ENCODE measurements at regions not wholly inside any gene's neighbourhood (a gene's known extent, or its start where the extent isn't known, plus 50 kb on each side); places are given as distances from the start of the nearest gene placed in this dataset.

DNA sequence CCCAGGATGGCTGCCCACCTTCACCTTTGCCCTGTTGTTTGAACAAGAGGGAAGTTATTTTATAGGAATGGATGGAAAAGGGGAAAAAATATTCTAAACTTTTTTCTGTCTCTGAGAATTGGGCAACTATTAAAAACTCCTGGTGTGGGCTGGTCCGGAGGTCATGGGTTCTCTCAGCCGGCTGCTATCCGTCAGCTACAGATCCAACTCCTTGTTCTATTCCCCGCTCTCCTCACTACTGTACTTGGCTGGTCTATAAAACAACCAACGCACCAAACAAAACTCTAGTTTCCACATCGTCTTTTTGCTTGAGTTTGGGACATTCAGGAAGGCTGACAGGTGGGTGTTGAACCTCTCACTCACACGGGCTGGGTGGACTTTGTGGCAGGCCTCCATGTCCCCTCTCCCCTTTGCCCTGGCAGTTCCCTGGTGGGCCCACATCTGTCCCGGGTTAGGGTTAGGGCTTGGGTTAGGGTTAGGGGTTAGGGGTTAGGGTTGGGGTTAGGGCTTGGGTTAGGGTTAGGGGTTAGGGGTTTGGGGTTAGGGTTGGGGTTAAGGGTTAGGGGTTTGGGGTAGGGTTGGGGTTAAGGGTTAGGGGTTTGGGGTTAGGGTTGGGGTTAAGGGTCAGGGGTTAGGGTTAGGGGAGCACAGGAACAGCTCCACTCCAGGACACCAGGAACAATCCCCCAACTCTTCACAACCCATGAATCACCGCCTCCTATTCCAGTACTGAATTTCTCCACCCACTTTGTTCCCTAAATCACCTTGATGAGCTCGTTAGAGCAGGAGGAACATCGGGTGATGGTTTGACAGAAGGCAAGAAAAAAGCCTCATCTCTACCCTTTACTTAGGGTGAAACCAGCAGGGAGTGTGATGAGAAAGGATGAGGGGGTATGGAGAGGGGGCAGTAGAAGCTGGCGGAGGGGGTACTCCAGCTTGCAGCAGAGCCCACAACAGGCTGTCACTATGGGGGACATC lies 302.1 kb upstream of the IRX4 start:
- DNase-seq (ENCODE audit: low spot score in 2 of 2) (no peak), ATAC-seq (ENCODE audit: low read depth) (no peak)
- H3K27ac Mint-ChIP-seq, result no peak overlapping the region
- H3K9me3 Mint-ChIP-seq, result no peaks in the 10 kb centered on the region
- no peaks in the 10 kb centered on the region for H3K27me3 Mint-ChIP-seq
- no peaks in the 10 kb centered on the region for H3K4me1 Mint-ChIP-seq
- no peaks in the 10 kb centered on the region for H3K36me3 Mint-ChIP-seq
- H3K4me3 Mint-ChIP-seq, result no peak overlapping the region

GRCh38 chr5:2184026-2184366 lies 301.3 kb upstream of the IRX4 start:
- no peak for ATAC-seq (ENCODE audit: low read depth)
- H3K27ac Mint-ChIP-seq, result no peak overlapping the region
- no peaks in the 10 kb centered on the region for H3K9me3 Mint-ChIP-seq
- H3K36me3 Mint-ChIP-seq, result no peaks in the 10 kb centered on the region
- no peaks in the 10 kb centered on the region for H3K27me3 Mint-ChIP-seq
- H3K4me1 Mint-ChIP-seq, result no peaks in the 10 kb centered on the region
- no peak overlapping the region for H3K4me3 Mint-ChIP-seq
- DNase-seq (ENCODE audit: low spot score in 2 of 2), result no peak

DNA sequence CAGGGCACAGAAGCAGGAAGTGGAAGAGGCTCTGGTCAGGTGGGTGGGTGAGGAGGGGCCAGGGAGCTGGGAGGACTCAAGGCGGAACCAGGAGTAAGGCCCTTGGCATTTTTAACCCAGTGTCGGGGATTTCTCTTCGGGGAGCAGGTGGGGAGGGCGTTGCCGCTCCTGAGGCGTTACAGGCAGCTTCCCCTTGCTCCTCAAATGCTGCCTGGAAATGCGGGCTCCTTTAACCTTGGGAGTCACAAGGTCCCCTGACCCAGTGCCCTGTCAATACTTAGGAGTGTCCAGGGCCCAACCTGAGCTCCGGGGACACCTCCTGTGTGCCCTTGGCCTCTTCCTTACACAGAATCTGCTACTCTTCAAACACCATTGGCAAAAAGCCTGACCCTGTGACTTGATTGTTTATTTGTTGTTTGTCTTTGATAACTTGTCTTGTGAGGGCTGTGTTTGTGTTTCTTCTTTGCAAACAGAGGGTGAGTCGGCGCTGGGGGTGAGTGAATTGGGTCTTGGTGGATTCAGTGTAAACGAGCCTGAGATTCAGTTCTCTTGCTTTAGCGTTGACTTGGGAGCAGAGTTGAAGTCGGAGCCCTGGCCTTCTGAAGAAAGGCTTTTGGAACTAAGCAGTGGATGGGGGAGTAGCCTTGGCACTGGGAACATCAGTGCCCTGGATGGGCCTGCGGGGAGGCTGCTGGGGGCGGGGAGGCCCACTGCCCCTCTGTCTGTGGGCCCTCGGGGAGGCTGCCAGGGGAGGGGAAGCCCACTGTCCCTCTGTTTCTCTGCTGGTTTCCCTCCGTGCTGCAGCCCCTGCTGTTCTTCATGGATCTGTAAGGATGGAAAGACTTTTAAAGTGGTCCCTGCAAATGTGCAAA lies 300.7 kb upstream of the IRX4 start:
- Mint-ChIP-seq H3K27me3 (no peaks in the 10 kb centered on the region), H3K4me3 (no peak overlapping the region), H3K4me1 (no peaks in the 10 kb centered on the region), H3K9me3 (no peaks in the 10 kb centered on the region), H3K27ac (no peak overlapping the region), H3K36me3 (no peaks in the 10 kb centered on the region)
- no peak for DNase-seq (ENCODE audit: low spot score in 2 of 2)
- no peak for ATAC-seq (ENCODE audit: low read depth)

DNA sequence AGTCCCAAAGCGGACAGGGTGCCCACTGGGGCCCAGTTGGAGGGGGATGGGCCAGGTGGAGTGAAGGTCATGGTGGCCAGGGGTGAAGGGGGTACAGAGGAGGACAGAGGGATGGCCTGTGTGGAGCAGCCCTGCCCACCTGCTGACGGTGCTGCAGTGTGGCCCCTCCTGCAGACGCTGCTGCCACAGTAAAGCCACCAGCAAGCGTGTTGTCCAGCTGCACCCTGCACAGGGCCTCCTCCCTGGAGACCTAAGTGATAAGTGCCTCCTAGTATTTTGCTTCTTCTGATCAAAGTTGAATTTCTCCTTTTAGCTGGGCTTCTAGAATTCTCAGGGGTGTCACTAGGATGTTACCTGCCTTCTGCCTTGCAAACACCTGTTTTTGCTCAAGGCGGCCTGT lies 299.3 kb upstream of the IRX4 start:
- Mint-ChIP-seq H3K4me3 (no peak overlapping the region), H3K4me1 (no peaks in the 10 kb centered on the region), H3K27ac (no peak overlapping the region), H3K36me3 (no peaks in the 10 kb centered on the region), H3K27me3 (no peaks in the 10 kb centered on the region), H3K9me3 (no peaks in the 10 kb centered on the region)
- no peak for ATAC-seq (ENCODE audit: low read depth)
- DNase-seq (ENCODE audit: low spot score in 2 of 2), result no peak

DNA sequence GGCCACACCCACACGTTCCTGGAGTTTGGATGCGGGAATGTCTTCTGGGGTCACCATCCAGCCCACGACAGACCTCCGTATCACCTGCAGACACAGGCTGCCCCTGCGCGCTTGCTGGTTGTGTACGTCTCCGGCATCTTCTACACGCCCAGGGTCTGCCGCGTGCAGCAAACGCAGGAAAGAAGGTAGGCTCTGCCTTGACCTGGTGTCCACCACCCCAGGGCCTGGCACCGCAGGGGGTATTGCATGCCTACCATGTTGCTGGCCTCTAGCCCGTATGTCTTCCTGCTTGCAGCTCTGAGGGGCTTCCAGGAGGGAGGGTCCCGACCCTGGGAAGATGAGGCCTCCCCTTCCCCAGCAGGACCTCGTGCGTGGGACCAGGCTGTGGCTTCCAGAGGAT lies 298.8 kb upstream of the IRX4 start:
- DNase-seq (ENCODE audit: low spot score in 2 of 2) (no peak), ATAC-seq (ENCODE audit: low read depth) (no peak)
- Mint-ChIP-seq H3K36me3 (no peaks in the 10 kb centered on the region), H3K27ac (no peak overlapping the region), H3K9me3 (no peaks in the 10 kb centered on the region), H3K4me1 (no peaks in the 10 kb centered on the region), H3K27me3 (no peaks in the 10 kb centered on the region), H3K4me3 (no peak overlapping the region)

GRCh38 chr5:2181149-2181548 lies 298.4 kb upstream of the IRX4 start:
- H3K4me1 Mint-ChIP-seq, result no peaks in the 10 kb centered on the region
- H3K9me3 Mint-ChIP-seq, result no peaks in the 10 kb centered on the region
- no peak for DNase-seq (ENCODE audit: low spot score in 2 of 2)
- no peak overlapping the region for H3K27ac Mint-ChIP-seq
- H3K27me3 Mint-ChIP-seq, result no peaks in the 10 kb centered on the region
- no peaks in the 10 kb centered on the region for H3K36me3 Mint-ChIP-seq
- H3K4me3 Mint-ChIP-seq, result no peak overlapping the region
- no peak for ATAC-seq (ENCODE audit: low read depth)

- H3K36me3 Mint-ChIP-seq, result no peaks in the 10 kb centered on the region
- H3K9me3 Mint-ChIP-seq, result no peaks in the 10 kb centered on the region
Observed at GRCh38 chr5:2180456-2180855, 297.7 kb upstream of the IRX4 start.

DNA sequence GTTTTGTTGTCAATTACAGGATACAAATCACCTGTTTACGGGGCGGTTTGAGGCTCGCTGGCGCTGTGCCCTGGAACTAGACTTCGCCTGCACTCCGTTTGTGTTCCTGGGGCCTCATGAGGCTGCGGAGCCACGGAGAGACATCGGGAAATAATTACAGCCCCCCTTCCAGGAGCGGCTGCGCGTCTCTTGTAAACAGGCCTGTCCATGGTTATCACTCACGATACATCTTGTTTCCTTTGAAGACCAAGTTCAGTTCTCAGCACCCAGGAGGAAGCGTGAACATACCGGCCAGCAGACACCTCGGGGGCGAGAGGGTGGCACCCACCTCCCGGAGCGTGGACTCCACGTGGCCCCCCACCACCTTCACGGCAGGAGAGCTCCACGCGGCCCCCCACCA lies 297.1 kb upstream of the IRX4 start:
- DNase-seq (ENCODE audit: low spot score in 2 of 2) (no peak), ATAC-seq (ENCODE audit: low read depth) (no peak)
- Mint-ChIP-seq H3K4me1 (no peaks in the 10 kb centered on the region), H3K27ac (no peak overlapping the region), H3K36me3 (no peaks in the 10 kb centered on the region), H3K4me3 (no peak overlapping the region), H3K9me3 (no peaks in the 10 kb centered on the region), H3K27me3 (no peaks in the 10 kb centered on the region)

More at GRCh38 chr5:2180456-2180855, 297.7 kb upstream of the IRX4 start:
- H3K27ac Mint-ChIP-seq, result no peak overlapping the region
- no peaks in the 10 kb centered on the region for H3K27me3 Mint-ChIP-seq
- DNase-seq (ENCODE audit: low spot score in 2 of 2), result no peak
- H3K4me1 Mint-ChIP-seq, result no peaks in the 10 kb centered on the region
- no peak for ATAC-seq (ENCODE audit: low read depth)
- no peak overlapping the region for H3K4me3 Mint-ChIP-seq

GRCh38 chr5:2178528-2178927 lies 295.8 kb upstream of the IRX4 start:
- Mint-ChIP-seq H3K4me1 (no peaks in the 10 kb centered on the region), H3K27me3 (no peaks in the 10 kb centered on the region), H3K27ac (no peak overlapping the region), H3K4me3 (no peak overlapping the region), H3K36me3 (no peaks in the 10 kb centered on the region), H3K9me3 (no peaks in the 10 kb centered on the region)
- DNase-seq (ENCODE audit: low spot score in 2 of 2) (no peak), ATAC-seq (ENCODE audit: low read depth) (no peak)

- Mint-ChIP-seq H3K4me1 (no peaks in the 10 kb centered on the region), H3K27me3 (no peaks in the 10 kb centered on the region), H3K27ac (no peak overlapping the region), H3K9me3 (no peaks in the 10 kb centered on the region), H3K4me3 (no peak overlapping the region), H3K36me3 (no peaks in the 10 kb centered on the region)
- ATAC-seq (ENCODE audit: low read depth) (no peak), DNase-seq (ENCODE audit: low spot score in 2 of 2) (no peak)
Observed at GRCh38 chr5:2178071-2178477, 295.3 kb upstream of the IRX4 start.

GRCh38 chr5:2177244-2177643 lies 294.5 kb upstream of the IRX4 start:
- DNase-seq (ENCODE audit: low spot score in 2 of 2), result no peak
- no peak overlapping the region for H3K27ac Mint-ChIP-seq
- H3K4me3 Mint-ChIP-seq, result no peak overlapping the region
- H3K27me3 Mint-ChIP-seq, result peaks cover 1% of the 10 kb centered on the region
- no peak for ATAC-seq (ENCODE audit: low read depth)
- H3K9me3 Mint-ChIP-seq, result no peaks in the 10 kb centered on the region
- H3K36me3 Mint-ChIP-seq, result no peaks in the 10 kb centered on the region
- no peaks in the 10 kb centered on the region for H3K4me1 Mint-ChIP-seq

DNA sequence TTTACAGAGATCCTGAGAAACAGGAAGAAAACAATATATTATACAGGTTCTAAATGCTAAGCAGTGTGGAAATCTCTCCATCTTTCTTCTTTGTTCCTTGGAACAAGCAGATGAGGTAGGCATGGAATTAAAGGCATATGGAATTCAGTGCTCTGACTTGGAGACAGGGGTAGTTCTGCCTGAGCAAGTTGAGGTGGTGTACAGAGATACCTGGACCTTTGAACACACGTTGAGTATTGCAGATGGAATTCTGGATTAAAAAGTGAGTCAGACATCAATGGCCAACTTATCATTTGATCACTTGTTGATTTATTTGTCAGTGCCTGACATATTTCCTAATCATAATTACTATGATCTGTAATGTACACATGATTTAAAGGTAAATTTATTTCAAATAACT lies 293.9 kb upstream of the IRX4 start:
- Mint-ChIP-seq H3K36me3 (no peaks in the 10 kb centered on the region), H3K27me3 (peaks cover 2% of the 10 kb centered on the region), H3K4me3 (no peak overlapping the region), H3K27ac (no peak overlapping the region), H3K4me1 (no peaks in the 10 kb centered on the region), H3K9me3 (no peaks in the 10 kb centered on the region)
- ATAC-seq (ENCODE audit: low read depth), result no peak
- no peak for DNase-seq (ENCODE audit: low spot score in 2 of 2)

DNA sequence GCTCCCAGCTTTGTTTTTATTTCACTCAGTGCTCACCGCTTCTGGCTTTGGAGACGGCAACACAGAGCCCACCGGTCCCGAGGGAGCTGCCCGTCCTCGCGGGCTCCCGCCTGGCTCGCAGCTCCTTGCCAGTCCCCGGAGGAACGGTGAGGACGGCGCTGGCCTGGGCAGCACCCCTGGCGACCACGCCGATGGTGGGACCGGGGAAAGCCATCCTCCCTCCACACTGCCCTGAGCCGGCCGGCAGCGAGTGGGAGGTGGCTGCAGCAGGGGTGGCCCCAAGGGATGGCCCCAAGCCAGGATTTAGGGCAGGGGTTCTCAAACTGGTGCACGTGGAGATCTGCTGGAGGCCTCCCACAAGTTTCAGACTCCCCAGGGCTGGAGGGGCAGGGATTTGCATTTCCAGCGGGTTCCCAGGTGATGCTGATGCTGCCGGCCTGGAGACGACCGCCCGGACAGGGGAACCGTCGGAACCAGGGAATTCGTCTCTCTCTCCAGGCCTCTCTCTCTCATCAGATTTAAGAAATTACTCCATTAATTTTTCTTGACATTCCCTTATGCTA lies 293.2 kb upstream of the IRX4 start:
- Mint-ChIP-seq H3K36me3 (no peaks in the 10 kb centered on the region), H3K4me3 (no peak overlapping the region), H3K27ac (no peak overlapping the region), H3K9me3 (no peaks in the 10 kb centered on the region), H3K4me1 (no peaks in the 10 kb centered on the region), H3K27me3 (peaks cover 2% of the 10 kb centered on the region)
- ATAC-seq (ENCODE audit: low read depth) (no peak), DNase-seq (ENCODE audit: low spot score in 2 of 2) (no peak)

DNA sequence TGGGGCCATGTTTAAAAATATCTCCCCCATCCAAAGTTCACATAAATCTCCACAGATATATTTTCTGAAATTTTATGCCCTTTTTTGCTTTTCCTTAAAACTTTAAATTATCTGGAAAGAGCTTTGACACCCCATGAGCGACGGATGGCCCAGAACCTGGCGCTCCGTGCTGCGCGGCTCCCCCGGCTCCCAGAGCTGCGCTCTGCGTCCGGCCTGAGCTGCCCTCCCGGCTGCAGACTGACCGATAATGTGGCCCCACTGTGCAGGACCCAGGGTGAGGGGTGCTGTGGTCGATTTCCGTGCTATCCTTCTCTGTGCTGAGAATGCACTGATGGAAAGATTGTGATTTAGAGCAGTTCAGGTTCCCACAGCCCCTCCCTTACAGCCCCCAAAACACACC lies 292.3 kb upstream of the IRX4 start:
- no peaks in the 10 kb centered on the region for H3K36me3 Mint-ChIP-seq
- no peaks in the 10 kb centered on the region for H3K9me3 Mint-ChIP-seq
- ATAC-seq (ENCODE audit: low read depth) (no peak), DNase-seq (ENCODE audit: low spot score in 2 of 2) (no peak)
- peaks cover 2% of the 10 kb centered on the region for H3K27me3 Mint-ChIP-seq
- H3K27ac Mint-ChIP-seq, result no peak overlapping the region
- no peaks in the 10 kb centered on the region for H3K4me1 Mint-ChIP-seq
- no peak overlapping the region for H3K4me3 Mint-ChIP-seq

Measured in memory B cell (primary cell).